ENCODE measurements at regions not wholly inside any gene's neighbourhood (a gene's known extent, or its start where the extent isn't known, plus 50 kb on each side); places are given as distances from the start of the nearest gene placed in this dataset.
"Not testable (repeated sequence)": the region's sequence is repeated elsewhere in the genome, so short reads cannot be mapped to it uniquely, and the experiment has no call there.

DNA sequence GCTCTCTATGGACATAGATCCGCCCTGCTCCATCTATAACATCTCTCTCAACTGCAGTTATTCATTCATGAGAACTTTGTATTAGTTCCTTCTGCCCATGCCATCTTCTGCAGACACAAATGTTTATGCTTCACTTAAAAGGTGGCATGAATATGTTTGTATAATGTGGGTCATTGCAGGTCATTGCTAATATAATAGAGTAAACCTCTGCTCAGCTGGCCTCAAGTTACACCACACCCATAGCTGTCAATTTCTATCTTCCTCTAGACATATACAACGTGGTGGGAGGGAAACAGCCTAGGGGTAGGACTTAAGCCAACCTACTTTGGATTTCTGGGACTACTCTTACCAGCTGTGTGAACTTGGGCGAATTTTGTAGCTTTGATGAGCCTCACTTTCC is 129.8 kb downstream of the ATXN3L start:
- H3K27ac ChIP-seq (ENCODE audit: low read depth, low read length), result no peak overlapping the region
- no peaks in the 10 kb centered on the region for H3K36me3 ChIP-seq (ENCODE audit: control insufficient read depth, insufficient read depth, low read length)
- H3K9me3 ChIP-seq (ENCODE audit: control insufficient read depth, insufficient read depth, low read length), result no peaks in the 10 kb centered on the region
- no peaks in the 10 kb centered on the region for H3K27me3 ChIP-seq (ENCODE audit: control insufficient read depth, insufficient read depth, low read length)
- no peak overlapping the region for H3K4me3 ChIP-seq (ENCODE audit: low read depth, low read length)
- DNase-seq (ENCODE audit: low read depth in 4 of 6, low spot score in 6 of 6), result no peak
- no peaks in the 10 kb centered on the region for H3K4me1 ChIP-seq (ENCODE audit: control insufficient read depth, insufficient read depth, low read length)
- whole genome bisulfite sequencing (ENCODE audit: insufficient coverage), result no CpG with 5 or more reads among the region's 3 CpGs

DNA sequence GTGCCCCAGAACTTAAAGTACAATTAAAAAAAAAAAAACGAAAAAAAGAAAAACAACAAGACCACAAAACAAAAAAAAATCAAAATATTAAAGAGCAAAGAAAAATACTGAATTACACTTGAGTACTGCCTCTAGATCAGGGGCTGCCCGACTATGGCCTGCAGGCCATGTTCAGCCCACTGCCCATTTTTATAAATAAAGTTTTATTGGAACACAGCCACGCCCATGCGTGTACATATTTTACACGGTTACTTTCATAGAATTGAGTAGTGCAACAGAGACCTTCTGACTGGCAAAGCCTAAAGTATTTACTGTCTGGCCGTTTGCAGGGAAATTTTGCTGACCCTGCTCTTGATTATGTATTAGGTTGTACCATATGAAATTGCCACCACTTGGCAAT is 130.5 kb downstream of the ATXN3L start:
- no peaks in the 10 kb centered on the region for H3K4me1 ChIP-seq (ENCODE audit: control insufficient read depth, insufficient read depth, low read length)
- no peak overlapping the region for H3K27ac ChIP-seq (ENCODE audit: low read depth, low read length)
- no peaks in the 10 kb centered on the region for H3K36me3 ChIP-seq (ENCODE audit: control insufficient read depth, insufficient read depth, low read length)
- no peak overlapping the region for H3K4me3 ChIP-seq (ENCODE audit: low read depth, low read length)
- DNase-seq (ENCODE audit: low read depth in 4 of 6, low spot score in 6 of 6), result no peak
- H3K27me3 ChIP-seq (ENCODE audit: control insufficient read depth, insufficient read depth, low read length), result no peaks in the 10 kb centered on the region
- WGBS (ENCODE audit: insufficient coverage), result 83% methylated on average over 4 of the region's 6 CpGs
- no peaks in the 10 kb centered on the region for H3K9me3 ChIP-seq (ENCODE audit: control insufficient read depth, insufficient read depth, low read length)

DNA sequence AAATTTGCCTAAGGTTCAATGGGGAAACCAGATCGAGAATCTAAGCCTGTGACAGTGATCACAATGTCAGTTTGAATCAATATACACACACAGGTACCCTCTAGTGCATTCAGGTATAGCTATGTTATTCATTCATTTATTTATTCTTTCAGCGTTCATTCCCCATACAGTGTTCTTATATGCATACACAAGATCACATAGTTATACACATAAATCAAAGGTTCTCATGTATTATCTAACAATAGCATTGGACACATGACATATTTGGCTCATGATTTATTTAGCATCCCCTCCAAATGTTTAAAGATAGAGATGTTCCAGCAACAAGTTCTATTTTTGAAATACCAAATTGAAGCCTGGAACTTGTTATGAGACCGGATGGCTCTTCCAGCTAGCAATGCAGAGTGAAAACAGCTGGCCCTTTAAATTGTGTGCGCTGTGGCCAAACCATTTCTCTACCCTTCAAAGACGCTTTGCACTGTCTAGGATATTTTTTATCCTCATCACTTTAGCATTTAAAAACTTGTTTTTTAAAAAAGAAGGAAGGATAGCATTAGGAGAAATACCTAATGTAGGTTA is 131.0 kb downstream of the ATXN3L start:
- Histone ChIP-seq H3K4me1 (ENCODE audit: control insufficient read depth, insufficient read depth, low read length) (no peaks in the 10 kb centered on the region), H3K27ac (ENCODE audit: low read depth, low read length) (no peak overlapping the region), H3K36me3 (ENCODE audit: control insufficient read depth, insufficient read depth, low read length) (no peaks in the 10 kb centered on the region), H3K27me3 (ENCODE audit: control insufficient read depth, insufficient read depth, low read length) (no peaks in the 10 kb centered on the region), H3K4me3 (ENCODE audit: low read depth, low read length) (no peak overlapping the region), H3K9me3 (ENCODE audit: control insufficient read depth, insufficient read depth, low read length) (no peaks in the 10 kb centered on the region)
- 89% methylated on average over 2 of the region's 5 CpGs for WGBS (ENCODE audit: insufficient coverage)
- DNase-seq (ENCODE audit: low read depth in 4 of 6, low spot score in 6 of 6), result no peak

DNA sequence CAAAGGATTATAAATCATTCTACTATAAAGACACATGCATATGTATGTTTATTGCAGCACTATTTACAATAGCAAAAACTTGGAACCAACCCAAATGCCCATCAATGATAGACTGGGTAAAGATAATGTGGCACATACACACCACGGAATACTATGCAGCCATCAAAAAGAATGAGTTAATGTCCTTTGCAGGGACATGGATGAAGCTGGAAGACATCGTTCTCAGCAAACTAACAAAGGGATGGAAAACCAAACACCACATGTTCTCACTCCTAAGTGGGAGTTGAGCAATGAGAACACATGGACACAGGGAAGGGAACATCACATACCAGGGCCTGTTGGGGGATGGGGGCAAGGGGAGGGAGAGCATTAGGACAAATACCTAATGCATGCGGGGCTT is 133.2 kb downstream of the ATXN3L start:
- DNase-seq (ENCODE audit: low read depth in 4 of 6, low spot score in 6 of 6); H3K4me1 ChIP-seq (ENCODE audit: control insufficient read depth, insufficient read depth, low read length); H3K27me3 ChIP-seq (ENCODE audit: control insufficient read depth, insufficient read depth, low read length); H3K36me3 ChIP-seq (ENCODE audit: control insufficient read depth, insufficient read depth, low read length); H3K4me3 ChIP-seq (ENCODE audit: low read depth, low read length); H3K27ac ChIP-seq (ENCODE audit: low read depth, low read length); H3K9me3 ChIP-seq (ENCODE audit: control insufficient read depth, insufficient read depth, low read length): not testable (repeated sequence)
- WGBS (ENCODE audit: insufficient coverage), result 100% methylated on average over 1 of the region's 3 CpGs

DNA sequence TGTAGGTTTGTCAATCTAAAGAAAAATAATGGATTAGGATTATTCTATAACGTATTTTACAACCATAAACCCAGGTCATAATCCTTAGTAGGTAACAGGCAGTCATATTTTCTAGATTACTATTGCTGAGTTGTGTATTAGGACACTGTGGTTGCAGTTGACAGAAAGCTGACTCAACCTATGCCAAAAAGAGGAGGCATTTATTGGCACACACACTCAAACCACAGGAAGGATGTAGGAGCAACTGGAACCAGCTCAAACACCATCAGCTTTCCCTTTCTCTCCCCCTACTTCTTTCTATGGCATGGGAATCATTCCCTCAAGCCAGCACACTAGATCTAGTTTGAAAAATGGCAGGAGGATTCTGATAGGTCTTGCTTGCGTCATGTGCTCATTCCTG is 136.4 kb upstream of the FAM9C start:
- Histone ChIP-seq H3K4me1 (ENCODE audit: control insufficient read depth, insufficient read depth, low read length) (no peaks in the 10 kb centered on the region), H3K27ac (ENCODE audit: low read depth, low read length) (no peak overlapping the region), H3K27me3 (ENCODE audit: control insufficient read depth, insufficient read depth, low read length) (no peaks in the 10 kb centered on the region), H3K9me3 (ENCODE audit: control insufficient read depth, insufficient read depth, low read length) (no peaks in the 10 kb centered on the region), H3K4me3 (ENCODE audit: low read depth, low read length) (no peak overlapping the region), H3K36me3 (ENCODE audit: control insufficient read depth, insufficient read depth, low read length) (no peaks in the 10 kb centered on the region)
- no peak for DNase-seq (ENCODE audit: low read depth in 4 of 6, low spot score in 6 of 6)
- WGBS (ENCODE audit: insufficient coverage), result 100% methylated on average over 1 of the region's 2 CpGs

DNA sequence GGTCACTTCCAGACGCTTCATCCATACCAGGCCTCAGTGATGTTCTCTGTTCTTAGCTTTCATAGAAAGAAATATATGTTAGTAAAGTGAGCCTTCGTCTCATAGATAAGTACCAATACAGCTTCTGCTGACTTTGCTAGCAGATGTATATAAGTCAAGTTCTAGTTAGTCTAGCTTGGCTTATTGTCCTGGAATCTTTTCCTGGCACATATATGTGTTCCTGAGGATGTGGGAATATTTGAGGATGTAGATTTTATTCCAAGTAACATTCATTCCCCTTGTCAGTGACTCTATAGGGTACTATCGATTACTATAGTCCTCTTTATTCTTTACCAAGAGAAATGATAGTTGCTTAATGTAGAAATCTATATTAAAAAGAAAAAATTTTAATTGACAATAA is 135.2 kb upstream of the FAM9C start:
- WGBS (ENCODE audit: insufficient coverage), result no CpG with 5 or more reads among the region's 3 CpGs
- no peak for DNase-seq (ENCODE audit: low read depth in 4 of 6, low spot score in 6 of 6)
- Histone ChIP-seq H3K27ac (ENCODE audit: low read depth, low read length) (no peak overlapping the region), H3K4me3 (ENCODE audit: low read depth, low read length) (no peak overlapping the region), H3K36me3 (ENCODE audit: control insufficient read depth, insufficient read depth, low read length) (no peaks in the 10 kb centered on the region), H3K4me1 (ENCODE audit: control insufficient read depth, insufficient read depth, low read length) (no peaks in the 10 kb centered on the region), H3K27me3 (ENCODE audit: control insufficient read depth, insufficient read depth, low read length) (no peaks in the 10 kb centered on the region), H3K9me3 (ENCODE audit: control insufficient read depth, insufficient read depth, low read length) (no peaks in the 10 kb centered on the region)

DNA sequence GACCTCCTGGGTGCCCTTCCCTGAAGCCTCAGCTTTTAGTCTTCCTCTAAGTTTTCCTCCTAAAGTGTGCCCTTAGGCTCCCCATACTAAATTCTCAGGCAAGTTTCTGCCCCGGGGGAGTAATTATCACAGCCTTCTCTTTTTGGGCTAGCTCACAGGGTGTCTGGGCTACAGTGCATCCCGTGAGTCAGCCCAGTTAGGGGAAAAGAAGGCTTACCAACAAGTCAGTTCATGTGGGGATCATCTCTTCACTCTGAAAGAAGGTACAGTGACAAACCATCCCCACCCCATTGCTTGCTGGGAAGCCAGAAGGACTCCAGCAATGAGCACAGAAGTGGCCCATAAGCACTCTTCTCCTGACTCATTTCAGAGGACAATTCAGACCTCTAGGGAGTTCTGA is 134.7 kb upstream of the FAM9C start:
- H3K27ac ChIP-seq (ENCODE audit: low read depth, low read length), result no peak overlapping the region
- WGBS (ENCODE audit: insufficient coverage), result 71% methylated on average over 1 of the region's 2 CpGs
- H3K4me1 ChIP-seq (ENCODE audit: control insufficient read depth, insufficient read depth, low read length), result no peaks in the 10 kb centered on the region
- H3K4me3 ChIP-seq (ENCODE audit: low read depth, low read length), result no peak overlapping the region
- no peaks in the 10 kb centered on the region for H3K27me3 ChIP-seq (ENCODE audit: control insufficient read depth, insufficient read depth, low read length)
- no peaks in the 10 kb centered on the region for H3K36me3 ChIP-seq (ENCODE audit: control insufficient read depth, insufficient read depth, low read length)
- H3K9me3 ChIP-seq (ENCODE audit: control insufficient read depth, insufficient read depth, low read length), result no peaks in the 10 kb centered on the region
- DNase-seq (ENCODE audit: low read depth in 4 of 6, low spot score in 6 of 6), result no peak

DNA sequence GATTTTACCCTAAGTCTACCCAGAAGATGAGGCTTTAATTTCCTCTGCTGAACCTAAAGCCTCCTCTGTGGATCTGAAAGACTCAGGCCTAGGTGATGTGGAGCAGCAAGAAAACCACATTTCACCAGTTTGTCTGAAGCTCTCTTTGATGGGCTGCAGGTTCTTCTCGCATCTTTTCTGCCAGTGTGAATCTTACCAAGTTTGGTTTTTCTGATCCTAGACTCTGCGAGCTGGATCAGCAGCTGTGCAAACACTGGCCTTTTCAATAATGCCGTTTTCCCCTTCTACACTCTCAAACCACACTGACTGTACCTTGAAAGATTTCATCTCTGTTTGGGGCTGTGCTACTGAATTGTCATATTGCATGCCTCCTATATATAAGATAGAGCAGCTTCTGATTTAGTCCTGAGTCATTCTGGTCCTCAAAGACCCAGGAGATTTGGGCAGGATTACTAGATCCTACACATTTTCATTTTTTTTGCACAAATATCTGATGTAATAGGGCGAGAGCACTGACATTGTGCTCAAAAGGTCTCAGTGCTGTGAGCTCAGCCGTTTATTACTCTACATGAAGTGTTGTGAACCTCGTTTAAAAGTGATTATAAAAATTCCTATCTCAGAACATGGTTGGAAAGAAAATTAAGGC is 133.6 kb upstream of the FAM9C start:
- no peak for DNase-seq (ENCODE audit: low read depth in 4 of 6, low spot score in 6 of 6)
- WGBS (ENCODE audit: insufficient coverage), result 88% methylated on average over 2 of the region's 6 CpGs
- Histone ChIP-seq H3K4me1 (ENCODE audit: control insufficient read depth, insufficient read depth, low read length) (no peaks in the 10 kb centered on the region), H3K4me3 (ENCODE audit: low read depth, low read length) (no peak overlapping the region), H3K36me3 (ENCODE audit: control insufficient read depth, insufficient read depth, low read length) (no peaks in the 10 kb centered on the region), H3K27me3 (ENCODE audit: control insufficient read depth, insufficient read depth, low read length) (no peaks in the 10 kb centered on the region), H3K9me3 (ENCODE audit: control insufficient read depth, insufficient read depth, low read length) (no peaks in the 10 kb centered on the region), H3K27ac (ENCODE audit: low read depth, low read length) (no peak overlapping the region)

DNA sequence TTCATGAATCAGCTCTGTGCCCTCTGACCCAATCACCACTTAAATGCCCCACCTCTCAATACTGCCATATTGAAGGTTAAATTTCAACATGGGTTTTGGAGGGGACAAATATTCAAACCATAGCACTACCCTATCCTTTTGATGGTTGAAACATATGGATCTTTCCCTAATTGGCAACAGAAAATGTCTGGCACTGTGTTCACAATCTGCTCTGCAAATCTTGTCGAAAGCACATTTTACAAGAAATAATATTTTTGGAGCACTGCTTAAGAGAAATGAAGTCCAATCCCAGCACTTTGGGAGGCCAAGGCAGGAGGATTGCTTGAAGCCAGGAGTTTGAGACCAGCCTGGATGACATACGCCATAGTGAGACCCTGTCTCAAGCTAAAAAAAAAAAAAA is 130.6 kb upstream of the FAM9C start:
- H3K27me3 ChIP-seq (ENCODE audit: control insufficient read depth, insufficient read depth, low read length), result no peaks in the 10 kb centered on the region
- no peaks in the 10 kb centered on the region for H3K36me3 ChIP-seq (ENCODE audit: control insufficient read depth, insufficient read depth, low read length)
- H3K4me3 ChIP-seq (ENCODE audit: low read depth, low read length), result no peak overlapping the region
- no peak overlapping the region for H3K27ac ChIP-seq (ENCODE audit: low read depth, low read length)
- no peaks in the 10 kb centered on the region for H3K9me3 ChIP-seq (ENCODE audit: control insufficient read depth, insufficient read depth, low read length)
- H3K4me1 ChIP-seq (ENCODE audit: control insufficient read depth, insufficient read depth, low read length), result no peaks in the 10 kb centered on the region
- no CpG with 5 or more reads among the region's 2 CpGs for whole genome bisulfite sequencing (ENCODE audit: insufficient coverage)
- peak in 1 of 6 donors; percentile 73 for DNase-seq (ENCODE audit: low read depth in 4 of 6, low spot score in 6 of 6)

DNA sequence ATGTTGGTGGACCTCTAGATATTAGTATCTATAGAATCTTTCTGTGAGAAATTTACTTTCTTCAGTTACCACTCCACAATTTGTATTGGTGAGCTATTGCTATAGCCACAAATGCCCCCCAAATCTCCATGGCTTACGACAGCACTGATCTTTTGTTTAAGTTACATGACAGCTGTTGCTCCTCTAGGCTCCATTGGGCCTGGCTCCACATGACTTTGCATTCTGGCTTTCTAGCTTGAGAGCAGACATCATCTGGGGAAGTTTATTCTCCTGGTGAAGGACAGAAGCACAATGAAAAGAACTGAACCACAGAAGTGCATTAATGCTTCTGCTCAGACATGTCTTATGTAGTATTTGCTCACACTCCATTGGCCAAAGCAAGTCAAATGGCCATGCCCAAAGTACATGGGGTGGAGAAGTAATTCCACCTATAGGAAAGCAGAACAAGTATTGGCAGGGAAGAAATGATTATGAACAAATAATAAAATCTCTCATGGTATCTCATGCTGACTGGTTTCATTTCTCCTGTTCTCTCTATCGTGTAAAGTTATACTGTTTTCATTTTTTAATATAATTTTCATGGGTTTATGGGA is 126.6 kb upstream of the FAM9C start:
- 60% methylated on average over 1 of the region's 2 CpGs for WGBS (ENCODE audit: insufficient coverage)
- peaks cover 10% of the 10 kb centered on the region for H3K4me1 ChIP-seq (ENCODE audit: control insufficient read depth, insufficient read depth, low read length)
- no peak overlapping the region for H3K27ac ChIP-seq (ENCODE audit: low read depth, low read length)
- DNase-seq (ENCODE audit: low read depth in 4 of 6, low spot score in 6 of 6), result no peak
- no peaks in the 10 kb centered on the region for H3K36me3 ChIP-seq (ENCODE audit: control insufficient read depth, insufficient read depth, low read length)
- H3K9me3 ChIP-seq (ENCODE audit: control insufficient read depth, insufficient read depth, low read length), result no peaks in the 10 kb centered on the region
- peaks cover 3% of the 10 kb centered on the region for H3K27me3 ChIP-seq (ENCODE audit: control insufficient read depth, insufficient read depth, low read length)
- H3K4me3 ChIP-seq (ENCODE audit: low read depth, low read length), result no peak overlapping the region

All from spinal cord (tissue), 9 donors.